IMR-90 (cell line): ENCODE measurements at regions not wholly inside any gene's neighbourhood (a gene's known extent, or its start where the extent isn't known, plus 50 kb on each side); places are given as distances from the start of the nearest gene placed in this dataset.

ENCODE experiments used
- ATAC-seq: fragments of 200-7000 bp; cut with Tn5 transposase; 2 replicates; pipeline ENCODE4 v1.9.1; 2020; ENCODE audit warnings: low read depth, mild to moderate bottlenecking, moderate library complexity
- BruUV-seq: library from RNA; stranded (reverse); fragments of 400-500 nt; replicated peaks from 2 replicates; lab custom pipeline; 2021; lab: Mats Ljungman, UMichigan
- CTCF ChIA-PET: fragments of 300-600 bp; formaldehyde crosslinking; extraction: SDS; loops from one replicate; lab custom pipeline; 2021; ENCODE audit warnings: antibody characterized with exemption; lab: Yijun Ruan, JAX
- POLR2A ChIA-PET: fragments of 300-600 bp; sonication (Branson Sonifier 250); formaldehyde crosslinking; loops from one replicate; lab custom pipeline; 2022; ENCODE audit warnings: antibody characterized with exemption; ENCODE audit not compliant: unreplicated experiment; lab: Charles Lee
- DNase-seq: peaks from one replicate; pipeline ENCODE4 v3.0.0; 2013
- H2AFZ ChIP-seq: replicated peaks from 2 replicates; pipeline ENCODE3; 2013; ENCODE audit warnings: low read length, mild to moderate bottlenecking; ENCODE audit not compliant: poor library complexity
- H2AK5ac ChIP-seq: 2 replicates; pipeline ENCODE4 v1.6.1; 2013; ENCODE audit warnings: low read depth, low read length, inconsistent platforms
- H2AK9ac ChIP-seq: replicated peaks from 2 replicates; pipeline ENCODE3; 2013; ENCODE audit warnings: mild to moderate bottlenecking, low read depth, low read length, moderate library complexity; ENCODE audit not compliant: poor library complexity
- H2BK120ac ChIP-seq: 2 replicates; pipeline ENCODE4 v1.6.1; 2013; ENCODE audit warnings: low read depth, low read length, inconsistent platforms
- H2BK15ac ChIP-seq: 3 replicates; pipeline ENCODE4 v1.6.1; 2013; ENCODE audit warnings: low read depth, low read length, inconsistent platforms
- H2BK20ac ChIP-seq: 2 replicates; pipeline ENCODE4 v1.6.1; 2013; ENCODE audit warnings: low read depth, mild to moderate bottlenecking, inconsistent platforms, low read length, moderate library complexity
- H2BK5ac ChIP-seq: 2 replicates; pipeline ENCODE4 v1.6.1; 2013; ENCODE audit warnings: mild to moderate bottlenecking, low read depth, low read length, inconsistent platforms; ENCODE audit not compliant: poor library complexity, severe bottlenecking
- H3K14ac ChIP-seq: replicated peaks from 2 replicates; pipeline ENCODE4 v1.6.1; 2013; ENCODE audit warnings: low read depth, low read length, inconsistent platforms
- H3K18ac ChIP-seq: 2 replicates; pipeline ENCODE4 v1.6.1; 2013; ENCODE audit warnings: low read depth, low read length, control low read depth
- H3K23ac ChIP-seq: 2 replicates; pipeline ENCODE4 v1.6.1; 2013; ENCODE audit warnings: low read depth, low read length, inconsistent platforms
- H3K27ac ChIP-seq: 2 replicates; pipeline ENCODE4 v1.5.1; 2013; ENCODE audit warnings: mild to moderate bottlenecking, control low read depth, low read length; ENCODE audit not compliant: insufficient read depth
- H3K27me3 ChIP-seq: 2 replicates; pipeline ENCODE4 v1.6.1; 2013; ENCODE audit warnings: low read length; ENCODE audit not compliant: control insufficient read depth, insufficient read depth
- H3K36me3 ChIP-seq: 2 replicates; pipeline ENCODE4 v1.6.1; 2013; ENCODE audit warnings: low read length, mixed read lengths; ENCODE audit not compliant: control insufficient read depth, insufficient read depth
- H3K4ac ChIP-seq: 2 replicates; pipeline ENCODE4 v1.6.1; 2013; ENCODE audit warnings: low read depth, low read length, inconsistent platforms
- H3K4me1 ChIP-seq: 2 replicates; pipeline ENCODE4 v1.6.1; 2013; ENCODE audit warnings: low read length, mixed read lengths; ENCODE audit not compliant: control insufficient read depth, insufficient read depth
- H3K4me2 ChIP-seq: 2 replicates; pipeline ENCODE4 v1.6.1; 2013; ENCODE audit warnings: low read depth, mild to moderate bottlenecking, control low read depth, low read length, moderate library complexity
- H3K4me3 ChIP-seq: 2 replicates; pipeline ENCODE4 v1.5.1; 2013; ENCODE audit warnings: low read depth, mild to moderate bottlenecking, control low read depth, low read length, moderate library complexity; ENCODE audit not compliant: insufficient read depth
- H3K56ac ChIP-seq: 2 replicates; pipeline ENCODE4 v1.6.1; 2013; ENCODE audit warnings: low read length, inconsistent platforms; ENCODE audit not compliant: insufficient read depth; ENCODE audit errors: extremely low read depth
- H3K79me1 ChIP-seq, 2 experiments: 2 replicates each; pipeline ENCODE4 v1.6.1; 2013; ENCODE audit warnings: low read length in 2 of 2, inconsistent platforms in 1 of 2, low read depth in 1 of 2
- H3K9ac ChIP-seq: 2 replicates; pipeline ENCODE4 v1.6.1; 2013; ENCODE audit warnings: low read depth, low read length, control low read depth
- H3K9me1 ChIP-seq: 2 replicates; pipeline ENCODE4 v1.6.1; 2013; ENCODE audit warnings: low read length, inconsistent platforms; ENCODE audit not compliant: insufficient read depth
- H3K9me3 ChIP-seq: 2 replicates; pipeline ENCODE4 v1.6.1; 2013; ENCODE audit warnings: low read length; ENCODE audit not compliant: control insufficient read depth, insufficient read depth
- H4K20me1 ChIP-seq: 2 replicates; pipeline ENCODE4 v1.6.1; 2013; ENCODE audit warnings: low read length, inconsistent platforms; ENCODE audit not compliant: insufficient read depth
- H4K5ac ChIP-seq: 2 replicates; pipeline ENCODE4 v1.6.1; 2013; ENCODE audit warnings: mild to moderate bottlenecking, low read depth, low read length, control low read depth
- H4K8ac ChIP-seq, 2 experiments: 2 replicates each; pipeline ENCODE4 v1.6.1; 2013; ENCODE audit warnings: low read depth in 2 of 2, low read length in 2 of 2, control low read depth in 1 of 2, inconsistent platforms in 1 of 2
- H4K91ac ChIP-seq: 2 replicates; pipeline ENCODE4 v1.6.1; 2013; ENCODE audit warnings: low read depth, low read length, inconsistent platforms; ENCODE audit not compliant: insufficient read depth
- CEBPB ChIP-seq: IDR thresholded peaks from 2 replicates; pipeline ENCODE4 v1.6.1; 2012; ENCODE audit warnings: low read depth, low read length, improper control_type of control experiment
- ELK1 ChIP-seq: fragments of 150-350 bp; IDR thresholded peaks from 2 replicates; pipeline ENCODE4 v1.6.1; 2016; ENCODE audit warnings: low read depth, mild to moderate bottlenecking, low read length, moderate library complexity, borderline replicate concordance
- MAFK ChIP-seq: IDR thresholded peaks from 2 replicates; pipeline ENCODE4 v1.6.1; 2012; ENCODE audit warnings: low read depth, low read length, improper control_type of control experiment
- MXI1 ChIP-seq: IDR thresholded peaks from 2 replicates; pipeline ENCODE4 v1.6.1; 2012; ENCODE audit warnings: low read depth, mild to moderate bottlenecking, low read length, moderate library complexity, borderline replicate concordance
- WGBS, 2 experiments: methylation state at CpG; one replicate each; pipeline versions ENCODE4 v1.1.5 to v1.1.7; 2013; ENCODE audit warnings: missing lambda C conversion rate in 2 of 2; ENCODE audit not compliant: insufficient read length in 1 of 2; ENCODE audit errors: extremely low coverage in 2 of 2; 5-methylcytosine and 5-hydroxymethylcytosine counted together
- dilution Hi-C: fragments of 300-500 bp; cut with HindIII; formaldehyde crosslinking; loops from one replicate; pipeline ENCODE4 v1.14.3; 2018; ENCODE audit warnings: low sequenced_read_pairs; ENCODE audit not compliant: unreplicated experiment
- in situ Hi-C: fragments of 300-500 bp; cut with MboI; formaldehyde crosslinking; loops from 3 replicates; pipeline ENCODE4 v1.14.3; 2019; ENCODE audit warnings: low sequenced_read_pairs, inconsistent platforms, mixed read lengths
- intact Hi-C: fragments of 100-400 bp; cut with micrococcal nuclease; formaldehyde crosslinking; loops from 2 replicates; pipeline ENCODE4 v1.10.0; 2022

GRCh38 chr12:130219929-130220705, 57.9 kb downstream of the FZD10 start:
- Histone ChIP-seq H3K56ac (no peak overlapping the region), H4K91ac (no peak overlapping the region), H3K27me3 (no peaks in the 10 kb centered on the region), H3K36me3 (no peaks in the 10 kb centered on the region), H3K4me2 (no peak overlapping the region), H4K5ac (no peak overlapping the region), H4K8ac (no peak overlapping the region), H3K9ac (no peak overlapping the region), H2BK20ac (no peak overlapping the region), H2BK120ac (no peak overlapping the region), H3K9me3 (peaks cover 41% of the 10 kb centered on the region), H4K20me1 (no peaks in the 10 kb centered on the region), H2AK9ac (no peak overlapping the region), H3K79me1 (no peaks in the 10 kb centered on the region), H3K4ac (no peak overlapping the region), H3K9me1 (no peaks in the 10 kb centered on the region), H2AK5ac (no peak overlapping the region), H3K23ac (no peak overlapping the region), H3K4me3 (no peak overlapping the region), H3K18ac (no peak overlapping the region), H3K27ac (no peak overlapping the region), H2BK15ac (no peak overlapping the region), H2AFZ (no peak overlapping the region), H2BK5ac (no peak overlapping the region), H3K4me1 (no peaks in the 10 kb centered on the region), H3K14ac (no peak overlapping the region)
- no TSS peak for BruUV-seq
- CTCF ChIA-PET = no interaction called here
- 4% methylated on average over 4 of the region's 15 CpGs; no CpG with 5 or more reads in 1 of the 2 experiments for WGBS, 2 experiments
- ATAC-seq = no peak
- no peak for TF ChIP-seq ELK1
- TF ChIP-seq MAFK = no peak
- TF ChIP-seq CEBPB = no peak
- no peak for TF ChIP-seq MXI1
- intact Hi-C loops (no loop called here), in situ Hi-C loops (no loop called here), dilution Hi-C loops (no loop called here)
- no peak for DNase-seq
- POLR2A ChIA-PET = no interaction called here
